ENCODE measurements at regions not wholly inside any gene's neighbourhood (a gene's known extent, or its start where the extent isn't known, plus 50 kb on each side); places are given as distances from the start of the nearest gene placed in this dataset.
"Not testable (repeated sequence)": the region's sequence is repeated elsewhere in the genome, so short reads cannot be mapped to it uniquely, and the experiment has no call there.

DNA sequence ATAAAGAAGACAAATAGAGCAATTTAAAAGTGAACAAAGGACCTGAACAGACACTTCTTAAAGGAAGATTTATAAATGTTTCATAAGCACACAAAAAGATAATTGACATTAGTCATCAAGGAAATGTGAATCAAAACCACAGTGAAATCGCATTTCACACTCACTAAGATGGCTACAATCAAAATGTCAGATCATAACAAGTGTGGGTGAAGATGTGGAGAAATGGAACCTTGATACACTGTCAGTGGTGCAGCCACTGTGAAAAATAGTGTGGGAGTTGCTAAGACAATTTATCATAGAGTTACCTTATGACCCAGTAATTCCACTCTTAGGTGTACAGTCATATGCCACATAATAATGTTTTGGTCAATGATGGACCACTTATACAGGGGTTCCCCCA, 54.5 kb upstream of the HTR4 start:
- no peak for DNase-seq (ENCODE audit: low read depth)

DNA sequence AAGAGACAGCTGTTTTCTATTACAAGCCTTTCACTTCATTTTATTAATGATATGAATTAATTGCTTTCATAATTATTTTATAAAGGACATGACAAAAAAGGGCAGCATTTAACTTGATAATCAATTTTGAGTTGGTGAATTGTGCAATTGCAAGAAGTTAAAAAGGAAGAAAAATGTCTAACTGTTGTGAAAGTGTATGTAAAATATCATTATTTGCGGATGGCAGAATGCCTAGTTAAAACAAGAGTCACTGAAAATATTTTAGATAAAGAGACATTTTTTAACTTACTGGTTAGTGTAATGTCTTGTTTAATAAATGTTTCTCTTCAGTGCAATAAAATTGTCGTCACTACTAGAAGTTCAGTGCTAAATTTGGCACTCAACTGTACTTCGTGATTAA, 57.6 kb upstream of the HTR4 start:
- no peak for DNase-seq (ENCODE audit: low read depth)

DNA sequence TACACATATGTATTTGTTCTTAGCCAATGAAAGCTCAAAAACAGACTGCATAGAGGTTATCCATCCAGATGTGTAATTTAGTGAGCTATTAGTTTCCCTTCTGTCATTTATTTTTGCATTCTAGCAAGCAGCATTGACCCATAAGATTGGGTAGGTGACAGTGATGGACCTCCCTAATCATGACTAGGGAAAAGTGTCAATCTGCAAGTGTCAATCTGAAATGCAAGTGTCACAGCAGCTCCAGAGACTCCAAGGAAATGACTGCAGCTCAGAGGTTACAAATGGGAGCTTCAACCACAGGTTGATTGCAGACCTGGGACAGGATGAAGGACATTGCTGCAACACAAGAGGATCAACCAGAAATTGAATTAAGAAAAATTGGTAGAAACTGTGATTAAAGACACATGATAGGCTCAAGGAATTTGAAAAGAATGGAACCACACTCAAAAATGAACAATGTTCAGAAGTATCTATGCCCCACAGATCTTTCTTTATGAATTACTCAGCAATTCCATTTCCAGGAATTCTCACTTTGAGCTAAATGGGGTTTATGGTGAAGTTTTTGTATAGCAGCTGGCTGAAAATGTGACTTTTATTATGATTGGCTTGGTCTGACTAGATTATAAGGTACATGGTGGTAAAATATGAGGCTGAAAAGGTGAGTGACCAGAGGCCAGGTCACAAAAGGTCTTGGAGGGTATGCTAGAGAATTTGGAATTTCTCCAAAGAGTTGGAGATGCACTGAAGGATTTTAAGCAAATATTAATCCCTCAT, 59.6 kb upstream of the HTR4 start:
- no peak for DNase-seq (ENCODE audit: low read depth)

DNA sequence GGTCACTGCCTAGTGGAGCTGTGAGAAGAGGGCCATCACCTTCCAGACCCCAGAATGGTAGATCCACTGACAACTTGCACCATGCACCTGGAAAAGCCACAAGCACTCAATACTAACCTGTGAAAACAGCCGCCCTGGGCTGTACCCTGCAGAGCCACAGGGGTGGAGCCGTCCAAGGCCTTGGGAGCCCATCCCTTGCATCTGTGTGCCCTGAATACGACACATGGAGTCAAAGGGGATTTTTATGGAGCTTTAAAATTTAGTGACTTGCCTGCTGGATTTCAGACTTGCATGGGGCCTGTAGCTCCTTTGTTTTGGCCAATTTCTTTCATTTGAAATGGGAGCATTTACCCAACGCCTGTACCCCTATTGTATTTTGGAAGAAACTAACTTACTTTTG, 62.4 kb upstream of the HTR4 start:
- DNase-seq (ENCODE audit: low read depth): no peak

DNA sequence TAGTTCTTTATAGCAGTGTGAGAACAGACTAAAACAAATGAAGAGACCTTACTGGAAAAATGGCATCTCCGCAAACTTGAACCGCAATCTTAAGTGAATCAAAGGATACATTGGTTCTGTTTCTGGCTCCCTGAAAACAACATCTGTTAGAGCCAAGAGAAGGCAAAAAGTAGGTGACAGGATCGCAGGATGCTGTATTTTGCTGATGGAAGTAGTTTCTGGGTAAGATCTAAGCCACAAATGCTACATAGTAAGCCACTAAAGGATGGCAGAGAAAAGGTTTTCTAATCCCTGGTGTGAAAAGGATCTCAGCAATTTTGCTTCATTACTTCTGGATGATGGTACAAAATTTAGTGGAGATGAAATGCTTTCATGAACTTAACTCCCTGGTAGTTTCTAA, 63.3 kb upstream of the HTR4 start:
- no peak for DNase-seq (ENCODE audit: low read depth)

DNA sequence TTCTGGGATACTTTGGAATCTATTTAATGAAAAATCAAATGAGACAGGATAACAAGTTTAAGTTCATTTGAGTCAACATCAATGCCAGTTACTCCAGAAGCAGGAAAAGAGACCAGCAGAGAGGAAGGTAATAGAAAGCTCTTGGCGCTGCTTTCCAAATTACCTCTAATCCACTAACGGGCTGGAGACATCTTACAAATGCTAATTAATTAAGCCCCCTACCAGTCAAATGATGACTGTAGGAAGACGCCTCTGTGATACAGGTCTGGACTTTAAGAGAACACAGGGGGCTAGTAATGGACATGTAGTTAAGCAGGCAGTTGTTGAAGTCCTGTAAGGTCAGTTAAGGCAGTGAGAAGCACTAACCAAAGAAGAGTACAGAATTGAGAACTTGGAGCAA, 65.3 kb upstream of the HTR4 start:
- DNase-seq (ENCODE audit: low read depth): no peak

DNA sequence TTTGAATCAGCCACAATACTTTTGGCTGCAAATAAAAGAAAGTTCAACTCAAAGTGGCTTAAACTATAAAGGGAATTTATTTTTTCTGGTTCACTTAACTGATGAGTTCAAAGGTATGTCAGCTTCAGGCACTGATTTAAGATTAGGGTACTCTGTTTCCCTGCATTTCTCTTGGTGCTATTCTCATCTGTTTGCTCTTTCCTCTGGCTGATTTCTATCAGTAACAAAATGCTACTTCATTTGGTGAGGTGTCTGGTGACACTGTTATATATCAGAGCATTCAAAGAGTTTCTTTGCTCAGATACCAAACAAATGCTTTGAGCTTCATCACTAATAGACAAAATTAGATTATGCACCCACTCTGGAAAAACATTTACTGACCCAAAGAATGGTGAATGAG, 65.9 kb upstream of the HTR4 start:
- no peak for DNase-seq (ENCODE audit: low read depth)

DNA sequence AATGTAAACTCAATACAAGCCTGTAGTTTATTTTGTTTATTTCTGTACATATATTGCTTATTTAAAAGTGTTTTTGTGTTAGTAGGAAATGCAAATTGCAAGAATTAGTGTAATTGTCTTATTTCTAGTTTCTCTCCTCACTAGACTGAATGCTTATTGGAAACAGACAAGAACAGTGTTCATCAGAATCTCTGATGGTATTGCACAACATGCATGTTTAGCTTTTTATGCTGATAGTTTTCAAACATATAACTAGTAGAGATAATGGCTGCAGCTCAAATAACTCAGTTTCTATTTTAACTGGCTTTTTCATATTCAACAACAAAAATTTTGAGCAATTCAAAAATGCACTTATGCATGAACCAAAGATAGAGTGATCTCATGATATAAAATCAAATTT, 68.8 kb upstream of the HTR4 start:
- no peak for DNase-seq (ENCODE audit: low read depth)

DNA sequence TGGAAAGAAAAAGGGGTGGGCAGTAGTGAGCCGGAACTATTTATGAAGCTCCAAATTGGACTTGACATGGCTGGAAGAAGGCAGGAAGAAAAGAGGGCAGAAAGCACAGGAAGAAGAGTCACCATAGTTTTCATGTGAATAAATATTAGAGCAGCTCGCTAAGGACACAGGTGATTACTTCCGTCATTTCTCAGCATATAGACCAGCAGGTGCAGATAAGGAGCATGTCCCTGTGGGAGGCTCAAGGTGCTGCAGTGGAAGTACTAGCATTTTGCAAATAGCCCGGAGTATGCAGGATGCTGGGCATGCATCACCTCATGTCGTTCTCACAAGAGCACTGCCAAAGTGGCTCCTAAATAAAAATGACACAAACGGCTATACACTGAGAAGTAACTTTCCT, 71.3 kb upstream of the HTR4 start:
- no peak for DNase-seq (ENCODE audit: low read depth)

DNA sequence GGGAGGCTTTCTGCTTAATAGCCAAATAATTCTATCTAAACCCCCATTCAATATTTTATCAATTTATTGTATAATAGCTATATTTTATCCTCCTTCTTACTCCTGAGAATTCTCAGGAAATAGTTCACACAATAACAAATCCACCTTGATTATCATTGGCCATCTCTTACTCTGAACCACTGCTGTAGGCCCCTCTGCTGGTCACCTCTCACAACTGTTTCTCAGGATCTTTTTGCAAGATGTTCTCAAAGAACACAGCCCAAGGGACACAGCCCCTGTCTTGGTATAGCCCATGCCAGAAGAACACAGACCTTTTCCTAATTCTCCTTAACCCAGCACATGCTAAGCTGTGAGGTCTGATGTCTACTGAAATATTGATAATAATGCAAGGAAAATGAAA, 74.9 kb upstream of the HTR4 start:
- no peak for DNase-seq (ENCODE audit: low read depth)

DNA sequence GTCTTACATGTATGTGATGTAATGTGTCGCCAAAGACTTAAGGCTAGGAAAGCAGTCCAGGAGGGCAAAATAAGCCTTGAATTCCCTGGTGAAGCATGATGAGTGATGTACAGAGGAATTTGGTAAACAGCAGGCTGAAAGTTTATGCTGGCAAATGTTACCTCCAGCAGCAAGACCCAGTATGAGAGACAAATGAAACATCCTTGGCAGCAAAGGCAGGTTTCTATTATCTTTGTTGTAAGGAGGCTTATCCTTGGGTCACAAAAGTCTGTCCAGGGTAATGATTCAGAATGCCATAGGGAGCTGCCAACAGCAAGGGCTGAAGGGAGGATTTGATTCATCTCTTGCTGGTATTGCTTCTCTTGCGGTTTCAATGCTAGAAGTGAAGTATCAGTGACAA, 75.9 kb upstream of the HTR4 start:
- DNase-seq (ENCODE audit: low read depth): no peak

DNA sequence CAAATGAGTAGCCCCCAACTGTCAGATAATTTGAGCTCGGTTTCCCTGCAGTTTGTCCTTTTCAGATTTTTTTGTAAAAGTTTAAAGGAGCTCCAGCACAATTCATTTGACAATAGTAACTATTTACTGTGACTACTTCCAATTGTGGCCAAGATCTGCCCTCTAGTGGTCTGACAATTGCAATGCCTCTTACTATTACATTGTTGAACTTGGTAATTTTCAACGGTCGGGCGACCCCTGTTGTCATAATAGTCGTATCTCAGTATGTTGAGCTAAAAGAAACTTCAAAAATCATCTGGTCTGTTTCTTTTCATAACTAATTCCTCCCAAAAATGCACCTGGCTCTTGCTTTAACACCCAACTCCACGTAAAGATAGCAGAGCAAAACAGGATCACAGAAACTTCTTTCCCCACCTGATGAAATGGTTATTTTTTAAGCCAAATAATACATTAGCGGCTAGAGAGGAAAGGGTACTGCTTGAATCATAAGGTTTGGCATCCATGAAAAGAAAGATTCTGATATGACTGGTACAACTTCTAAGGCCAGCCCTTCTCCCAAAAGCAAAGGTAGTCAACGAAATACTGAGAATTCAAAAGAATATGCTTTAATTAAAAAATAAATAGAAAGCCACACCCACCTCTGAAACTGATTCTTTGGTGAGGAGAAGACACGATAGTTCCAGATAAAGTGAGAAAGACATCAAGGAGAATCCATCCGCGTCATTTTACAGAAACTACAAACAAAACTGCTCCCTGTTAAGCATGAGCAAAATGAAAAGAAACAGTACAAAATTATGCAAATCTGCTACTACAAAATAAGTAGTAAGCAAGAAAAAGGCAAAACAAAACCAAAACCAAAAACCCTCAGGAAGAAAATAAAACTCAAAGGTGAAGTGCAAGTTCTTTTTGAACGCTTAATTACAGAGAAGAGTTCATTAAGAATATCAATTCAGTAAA, 76.9 kb upstream of the HTR4 start:
- peak; percentile 48 for DNase-seq (ENCODE audit: low read depth)

DNA sequence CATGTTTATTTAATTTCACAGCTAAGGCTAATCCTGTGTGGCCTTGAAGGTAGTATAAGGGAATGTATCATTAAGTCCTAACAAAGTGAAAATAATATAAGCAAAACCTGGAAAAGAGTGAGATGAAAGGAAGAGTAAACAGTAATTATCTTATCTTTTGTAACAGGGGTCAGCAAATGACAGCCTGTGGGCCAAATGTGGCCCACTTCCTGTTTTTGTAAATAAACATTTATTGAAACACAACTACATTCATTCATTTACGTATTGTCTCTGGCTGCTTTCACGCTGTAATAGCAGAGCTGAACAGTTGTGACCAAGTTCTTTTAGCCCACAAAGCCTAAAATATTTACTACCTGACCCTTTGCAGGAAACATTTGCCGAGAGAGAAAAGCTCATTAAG, 78.4 kb upstream of the HTR4 start:
- no peak for DNase-seq (ENCODE audit: low read depth)

DNA sequence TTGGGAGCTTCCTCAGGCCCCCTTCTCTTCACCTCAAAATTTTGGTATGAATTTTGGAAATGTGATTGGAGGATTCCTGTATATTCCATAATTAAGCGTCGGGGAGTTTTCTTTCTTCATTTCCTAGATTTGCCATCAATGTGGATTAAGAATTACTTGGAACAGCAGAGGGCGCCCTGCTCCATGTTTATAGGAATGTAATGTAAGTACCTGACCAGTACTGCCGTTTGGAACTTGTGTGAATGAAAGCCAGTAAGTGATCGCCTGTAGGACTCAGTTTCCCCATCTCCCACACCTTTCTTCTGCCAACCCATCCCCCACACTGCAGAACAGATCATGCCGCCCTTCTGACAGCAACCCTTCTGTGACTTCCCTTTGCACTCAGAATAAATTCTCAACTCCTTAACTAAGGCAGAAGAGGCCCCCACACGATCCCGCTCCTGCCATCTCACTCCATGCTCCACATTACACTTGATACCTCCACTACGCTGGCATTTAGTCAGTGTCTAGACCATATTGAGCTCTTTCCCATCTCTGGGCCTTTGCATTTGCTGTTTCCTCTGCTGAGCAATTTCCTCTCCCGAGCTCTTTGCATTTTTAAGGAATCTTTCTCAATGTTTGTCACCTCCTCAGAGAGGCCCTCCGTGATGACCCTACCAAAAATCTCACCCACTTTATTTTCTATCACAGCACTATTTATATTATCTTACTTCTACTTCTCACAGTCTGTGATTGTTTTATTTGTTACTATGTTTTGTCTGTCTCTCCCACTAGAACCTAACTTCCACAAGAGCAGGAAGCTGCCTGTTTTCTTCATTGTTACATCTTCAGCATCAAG, 79.5 kb upstream of the HTR4 start:
- peak; percentile 62 for DNase-seq (ENCODE audit: low read depth)

DNA sequence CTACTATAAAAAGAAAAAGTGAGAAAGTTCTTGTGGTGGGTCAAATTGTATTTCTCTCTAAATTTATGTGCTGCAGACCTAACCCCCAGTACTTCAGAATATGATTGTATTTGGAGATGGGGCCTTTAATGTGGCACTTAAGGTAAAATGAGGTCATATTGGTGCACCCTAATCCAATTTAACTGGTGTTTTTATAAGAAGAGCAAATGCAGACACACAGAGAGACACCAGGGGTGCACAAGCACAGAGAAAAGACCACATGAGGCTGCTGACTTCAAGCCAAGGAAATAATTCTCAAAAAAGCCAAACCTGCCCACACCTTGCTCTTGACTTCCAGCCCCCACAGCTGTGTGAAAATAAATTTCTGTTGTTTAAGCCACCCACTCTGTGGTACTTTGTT, 80.2 kb upstream of the HTR4 start:
- DNase-seq (ENCODE audit: low read depth): no peak

DNA sequence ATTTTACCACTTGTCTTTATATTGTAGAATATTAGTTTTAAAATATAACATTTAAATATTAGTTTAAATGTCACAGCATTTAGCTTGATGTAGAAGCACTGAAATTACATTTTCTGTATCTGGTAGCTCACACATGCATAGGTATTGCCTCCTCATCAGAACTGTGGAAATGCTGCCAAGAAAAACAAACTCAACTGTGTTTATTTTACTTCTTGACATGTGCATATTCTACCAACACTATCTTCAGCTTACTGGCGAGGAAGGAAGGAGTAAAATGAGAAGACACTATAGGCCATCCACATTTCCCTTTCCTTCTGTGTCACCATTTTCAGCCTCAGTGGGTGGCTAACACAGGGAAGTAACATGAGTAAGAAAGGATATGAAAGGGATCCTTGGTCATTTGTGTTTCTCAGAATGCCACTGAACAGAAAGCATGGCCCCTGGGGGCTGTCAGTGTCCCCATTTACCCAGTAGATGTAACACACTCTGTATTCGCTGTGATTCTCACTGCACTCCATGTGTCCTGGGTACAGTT, 81.0 kb upstream of the HTR4 start:
- DNase-seq (ENCODE audit: low read depth): no peak

DNA sequence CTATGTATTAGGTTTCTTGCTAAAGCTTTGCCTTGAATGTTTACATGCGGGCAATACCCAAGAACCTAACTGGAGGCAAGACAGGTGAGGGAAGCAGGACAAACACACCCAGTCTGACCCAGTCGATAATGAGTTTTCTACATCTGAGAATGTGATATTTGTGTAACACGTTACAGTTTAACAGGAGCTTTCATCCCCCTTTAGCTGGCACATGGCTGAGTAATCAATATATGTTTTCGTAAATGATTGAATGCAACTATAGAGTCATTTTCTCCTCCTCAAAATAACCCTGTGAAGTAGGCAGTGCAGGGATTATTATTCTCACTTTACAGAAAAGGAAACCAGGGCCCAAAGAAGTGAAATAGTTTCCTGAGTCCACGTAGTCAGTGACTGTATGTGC, 84.7 kb upstream of the HTR4 start:
- no peak for DNase-seq (ENCODE audit: low read depth)

DNA sequence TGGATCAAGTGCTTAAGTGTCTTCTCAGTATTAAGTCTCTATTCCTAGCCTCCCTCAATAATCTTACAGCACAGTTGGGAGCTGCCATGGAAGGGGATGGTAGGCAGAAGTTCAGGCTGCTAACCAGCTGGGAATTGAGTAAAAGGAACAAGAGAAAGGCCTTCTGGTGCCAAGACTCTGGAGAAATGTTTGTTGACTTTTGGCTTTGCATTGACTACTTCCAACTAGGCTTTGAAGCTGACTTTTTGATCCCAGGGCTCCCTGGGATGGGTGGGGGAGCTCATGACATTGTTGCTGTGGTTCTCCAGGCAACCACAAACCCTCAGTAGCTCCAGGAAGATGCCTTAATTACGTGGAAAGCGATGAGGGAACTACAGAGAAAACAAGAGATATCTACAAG, 85.2 kb upstream of the HTR4 start:
- DNase-seq (ENCODE audit: low read depth): no peak

DNA sequence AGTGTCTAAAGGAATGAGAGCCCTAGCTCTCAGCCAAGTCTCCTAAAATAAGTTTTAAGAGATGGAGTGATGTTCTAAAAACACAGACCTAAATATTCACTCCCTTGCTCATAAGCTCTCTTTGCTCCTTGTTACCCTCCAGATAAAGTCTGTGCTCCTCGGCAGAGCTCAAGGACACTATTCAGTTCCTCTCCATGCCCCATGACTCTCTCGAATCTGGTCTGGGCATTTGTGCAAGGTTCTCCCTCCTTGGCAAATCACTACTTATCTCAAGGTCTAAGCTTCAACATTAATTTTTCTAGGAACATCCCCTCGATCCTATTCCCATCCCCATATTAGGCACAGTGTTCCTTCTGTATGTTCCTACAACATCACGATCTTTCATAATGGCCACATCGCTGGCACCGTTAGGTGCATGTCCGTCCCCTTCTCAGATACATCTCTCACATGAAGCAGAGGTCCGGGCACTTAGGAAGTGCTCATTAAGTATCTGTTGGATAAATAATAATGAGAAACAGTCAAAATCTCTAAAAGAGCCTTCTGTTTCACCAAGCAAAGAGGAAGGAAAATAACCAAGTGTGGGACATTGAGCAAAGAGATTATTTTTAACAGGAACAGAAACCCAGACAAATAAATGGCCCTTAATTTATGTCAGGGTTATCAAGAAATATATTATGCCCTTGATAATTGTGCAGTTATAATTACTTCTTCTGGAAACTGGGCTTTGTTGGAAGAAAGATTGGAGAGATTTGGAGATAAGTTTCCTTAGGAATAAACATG, 85.9 kb upstream of the HTR4 start:
- no peak for DNase-seq (ENCODE audit: low read depth)

DNA sequence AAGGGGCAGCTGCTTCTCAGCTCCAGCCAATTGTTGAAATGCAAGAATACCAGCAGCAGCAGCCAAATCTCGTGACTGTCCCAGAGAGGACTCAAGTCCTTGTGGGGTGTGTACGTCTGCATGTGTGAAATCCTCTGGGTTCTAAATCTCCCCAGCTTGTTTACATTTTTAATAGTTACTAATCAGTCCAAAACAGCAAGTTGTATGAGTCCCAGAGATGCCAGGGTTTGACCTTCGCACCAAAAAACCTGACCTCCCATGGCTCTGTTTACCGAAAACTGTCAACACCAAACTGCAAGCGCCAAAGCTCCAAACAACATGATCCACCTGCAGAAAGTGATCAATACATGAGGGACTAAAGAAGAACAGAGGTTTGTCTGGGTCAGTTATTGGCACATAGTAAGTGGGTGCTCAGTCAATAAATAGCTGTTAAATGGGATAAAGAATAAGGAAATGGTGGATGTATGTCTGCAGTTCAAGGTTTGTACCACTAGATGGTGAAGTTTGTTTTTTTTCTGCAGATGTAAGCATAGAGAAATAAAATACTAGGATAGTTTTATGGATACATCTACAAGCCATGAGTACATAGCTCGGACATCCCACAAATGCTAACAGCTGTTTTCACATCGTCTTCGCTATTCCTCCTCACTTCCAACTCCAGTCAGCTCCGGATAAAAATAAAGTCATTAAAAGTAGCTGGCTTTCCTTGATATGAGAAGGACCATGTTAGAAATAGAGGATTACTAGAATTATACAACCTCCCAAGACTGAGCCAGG, 85.3 kb upstream of the ADRB2 start:
- DNase-seq (ENCODE audit: low read depth): no peak

DNA sequence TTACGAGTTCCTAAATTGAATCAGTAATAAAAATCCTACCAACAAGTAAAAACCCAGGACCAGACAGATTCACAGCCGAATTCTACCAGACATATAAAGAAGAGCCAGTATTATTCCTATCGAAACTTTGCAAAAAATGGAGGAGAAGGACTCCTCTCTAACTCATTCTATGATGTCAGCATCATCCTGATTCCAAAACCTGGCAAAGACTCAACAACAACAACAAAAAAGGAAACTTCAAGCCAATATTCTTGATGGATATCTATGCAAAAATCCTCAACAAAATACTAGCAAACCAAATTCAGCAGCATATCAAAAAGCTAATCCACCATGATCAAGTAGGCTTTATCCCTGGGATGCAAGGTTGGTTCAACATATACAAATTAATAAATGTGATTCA, 84.6 kb upstream of the ADRB2 start:
- not testable (repeated sequence) for DNase-seq (ENCODE audit: low read depth)

Measured in stimulated activated CD8-positive, alpha-beta memory T cell treated with anti-CD3 and anti-CD28 coated beads, Interleukin-12 subunit alpha, Interleukin-12 subunit beta, amount 100 ng/mL, for 1 hour (primary cell).